Tibial nerve (tissue), 4 donors: ENCODE measurements at regions not wholly inside any gene's neighbourhood (a gene's known extent, or its start where the extent isn't known, plus 50 kb on each side); places are given as distances from the start of the nearest gene placed in this dataset.

ENCODE experiments used
- DNase-seq, 2 donors: peaks; one replicate each; pipeline ENCODE4 v3.0.0-alpha.2; 2019; ENCODE audit warnings: low spot score in 2 of 2
- H3K27ac ChIP-seq, 4 donors: fragments of 200-600 bp; sonication (generic) in 3 of 4; one replicate each; pipeline ENCODE4 v1.5.1; 2017 to 2019; ENCODE audit warnings: mild to moderate bottlenecking in 1 of 4
- H3K27me3 ChIP-seq, 2 donors: fragments of 200-600 bp; sonication (generic) in 1 of 2; one replicate each; pipeline versions ENCODE4 v1.5.1 to v1.6.0; 2017 to 2019
- H3K36me3 ChIP-seq, 3 donors: fragments of 200-600 bp; sonication (generic); one replicate each; pipeline ENCODE4 v1.5.1; 2018 to 2019
- H3K4me1 ChIP-seq, 4 donors: fragments of 200-600 bp; sonication (generic) in 3 of 4; one replicate each; pipeline ENCODE4 v1.5.1; 2017 to 2019
- H3K4me3 ChIP-seq, 4 donors: fragments of 200-600 bp; sonication (generic) in 3 of 4; one replicate each; pipeline ENCODE4 v1.5.1; 2017 to 2019; ENCODE audit warnings: mild to moderate bottlenecking in 1 of 4, moderate library complexity in 1 of 4
- H3K9me3 ChIP-seq, 4 donors: fragments of 200-600 bp; sonication (generic) in 3 of 4; one replicate each; pipeline ENCODE4 v1.5.1; 2017 to 2019
- CTCF ChIP-seq, 5 experiments: fragments of 200-600 bp in 3 of 5; fragments of 450-650 bp in 2 of 5; sonication (generic) in 3 of 5; IDR thresholded peaks; one replicate each; pipeline ENCODE4 v1.5.1; 2016 to 2019; ENCODE audit warnings: antibody characterized with exemption in 5 of 5, mild to moderate bottlenecking in 3 of 5, moderate library complexity in 2 of 5
- EP300 ChIP-seq, 2 donors: sonication (generic); formaldehyde crosslinking; IDR thresholded peaks; one replicate each; pipeline ENCODE4 v1.6.1; 2017; ENCODE audit warnings: antibody characterized with exemption in 2 of 2, mild to moderate bottlenecking in 1 of 2
- POLR2A ChIP-seq, 2 donors: fragments of 450-650 bp; IDR thresholded peaks; one replicate each; pipeline ENCODE4 v1.6.1; 2017; ENCODE audit warnings: antibody characterized with exemption in 2 of 2, mild to moderate bottlenecking in 2 of 2, moderate library complexity in 2 of 2
- WGBS, 2 donors: methylation state at CpG; one replicate each; pipeline ENCODE4 v1.1.5; 2018; 5-methylcytosine and 5-hydroxymethylcytosine counted together

- H3K4me3 ChIP-seq = no peak overlapping the region
- H3K36me3 ChIP-seq = peaks cover 0 to 15% (median 0%) of the 10 kb centered on the region in 3 donors
- TF ChIP-seq POLR2A (IDR thresholded peaks at IDR 0.05) (no peak), CTCF (IDR thresholded peaks at IDR 0.05) (no peak), EP300 (IDR thresholded peaks at IDR 0.05) (no peak)
- H3K4me1 ChIP-seq = peaks cover 0 to 17% (median 4%) of the 10 kb centered on the region in 4 donors
- no peaks in the 10 kb centered on the region for H3K27me3 ChIP-seq
- no peak overlapping the region for H3K27ac ChIP-seq
- H3K9me3 ChIP-seq = peaks cover 0 to 21% (median 3%) of the 10 kb centered on the region in 4 donors
- 93 to 96% methylated on average over 6 of the region's 6 CpGs for WGBS, 2 donors
- DNase-seq = no peak
Observed at GRCh38 chr5:116355819-116356601, 218.6 kb downstream of the SEMA6A start.

- Histone ChIP-seq H3K27me3 (no peaks in the 10 kb centered on the region), H3K4me3 (no peak overlapping the region)
- TF ChIP-seq EP300 (IDR thresholded peaks at IDR 0.05) (no peak), POLR2A (IDR thresholded peaks at IDR 0.05) (no peak), CTCF (IDR thresholded peaks at IDR 0.05) (no peak)
Observed at GRCh38 chr5:116354699-116355098, 219.9 kb downstream of the SEMA6A start.

GRCh38 chr5:116347657-116348056, 227.0 kb downstream of the SEMA6A start:
- WGBS, 2 donors = 85 to 100% methylated on average over 1 of the region's 1 CpG

More at GRCh38 chr5:116354699-116355098, 219.9 kb downstream of the SEMA6A start:
- peaks cover 0 to 19% (median 0%) of the 10 kb centered on the region in 3 donors for H3K36me3 ChIP-seq
- H3K9me3 ChIP-seq = peaks cover 0 to 25% (median 3%) of the 10 kb centered on the region in 4 donors
- DNase-seq = no peak
- no peak overlapping the region for H3K27ac ChIP-seq
- H3K4me1 ChIP-seq = peaks cover 0 to 4% (median 0%) of the 10 kb centered on the region in 4 donors

GRCh38 chr5:116343961-116344360, 230.7 kb downstream of the SEMA6A start:
- H3K4me3 ChIP-seq = no peak overlapping the region
- no peaks in the 10 kb centered on the region for H3K4me1 ChIP-seq
- peaks cover 0 to 14% (median 0%) of the 10 kb centered on the region in 3 donors for H3K36me3 ChIP-seq
- H3K27ac ChIP-seq = no peak overlapping the region
- H3K27me3 ChIP-seq = no peaks in the 10 kb centered on the region
- TF ChIP-seq POLR2A (IDR thresholded peaks at IDR 0.05) (no peak), CTCF (IDR thresholded peaks at IDR 0.05) (no peak), EP300 (IDR thresholded peaks at IDR 0.05) (no peak)
- DNase-seq = no peak
- H3K9me3 ChIP-seq = peaks cover 0 to 25% (median 0%) of the 10 kb centered on the region in 4 donors
- 48 to 55% methylated on average over 4 of the region's 4 CpGs for WGBS, 2 donors

More at GRCh38 chr5:116347657-116348056, 227.0 kb downstream of the SEMA6A start:
- DNase-seq = no peak
- H3K36me3 ChIP-seq = peaks cover 0 to 36% (median 0%) of the 10 kb centered on the region in 3 donors
- no peaks in the 10 kb centered on the region for H3K4me1 ChIP-seq
- H3K4me3 ChIP-seq = no peak overlapping the region
- peaks cover 0 to 25% (median 0%) of the 10 kb centered on the region in 4 donors for H3K9me3 ChIP-seq
- no peak overlapping the region for H3K27ac ChIP-seq
- no peaks in the 10 kb centered on the region for H3K27me3 ChIP-seq
- TF ChIP-seq EP300 (IDR thresholded peaks at IDR 0.05) (no peak), CTCF (IDR thresholded peaks at IDR 0.05) (no peak), POLR2A (IDR thresholded peaks at IDR 0.05) (no peak)
